Activated CD8-positive, alpha-beta memory T cell treated with anti-CD3 and anti-CD28 coated beads, Interleukin-2, amount 50 U/mL, for 4 hours (primary cell): ENCODE measurements at regions not wholly inside any gene's neighbourhood (a gene's known extent, or its start where the extent isn't known, plus 50 kb on each side); places are given as distances from the start of the nearest gene placed in this dataset.
"Not testable (repeated sequence)": the region's sequence is repeated elsewhere in the genome, so short reads cannot be mapped to it uniquely, and the experiment has no call there.

ENCODE experiments used
- DNase-seq: peaks from one replicate; pipeline ENCODE4 v3.0.0-alpha.2; 2020

DNA sequence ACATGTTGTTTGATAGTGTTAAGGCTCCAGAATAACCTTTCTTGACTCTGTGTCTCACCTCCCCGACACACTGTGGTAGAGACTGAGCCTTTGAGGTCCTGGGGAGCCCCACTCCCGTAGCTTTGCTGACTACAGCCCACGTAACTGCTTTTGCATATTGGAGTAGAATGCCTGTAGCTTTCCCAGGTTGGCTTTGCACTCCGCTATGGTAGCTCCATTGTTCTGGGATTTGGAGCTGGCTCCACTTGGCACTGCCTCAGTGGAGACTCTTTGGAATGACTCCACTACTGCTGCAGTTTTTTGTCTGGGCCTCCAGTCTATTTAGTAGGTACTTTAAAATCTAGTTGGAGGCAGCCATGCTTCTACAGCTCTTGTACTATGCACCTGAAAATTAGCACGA lies 56.2 kb upstream of the ANXA1 start:
- no peak for DNase-seq

GRCh38 chr9:73093740-73094379 lies 57.8 kb upstream of the ANXA1 start:
- DNase-seq, result no peak

DNA sequence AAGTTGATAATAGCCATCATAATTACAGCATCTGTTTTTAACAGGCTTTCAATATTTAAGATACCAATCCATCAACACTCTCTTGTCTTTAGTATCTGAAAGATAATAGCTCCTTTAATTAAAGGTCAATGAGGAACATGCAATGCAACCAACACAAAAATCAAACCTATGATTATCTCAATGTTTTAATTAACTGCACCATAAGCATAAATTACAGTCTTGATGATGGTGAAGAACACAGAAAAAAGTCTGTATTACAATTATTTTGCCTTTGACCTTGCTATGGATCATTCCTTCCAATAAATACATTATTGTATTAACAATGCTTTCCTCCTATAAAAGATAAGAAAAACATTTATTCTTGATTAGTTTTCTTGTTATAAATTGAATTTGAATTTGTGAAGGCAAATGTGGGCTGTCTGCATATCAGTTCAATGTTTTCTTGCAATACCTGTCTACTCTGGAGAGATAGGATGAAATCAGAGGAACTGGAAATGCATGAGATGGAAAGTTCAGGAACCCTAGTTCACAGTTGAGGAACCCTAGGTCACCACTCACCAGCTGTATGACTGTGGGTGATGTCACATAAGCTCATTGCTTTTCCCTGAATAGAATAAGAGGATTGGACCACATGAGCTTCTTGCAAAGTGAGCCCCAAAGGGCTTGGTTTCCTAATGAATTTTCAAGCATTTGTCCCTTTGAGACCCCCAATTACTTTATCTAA lies 58.5 kb upstream of the ANXA1 start:
- no peak for DNase-seq

DNA sequence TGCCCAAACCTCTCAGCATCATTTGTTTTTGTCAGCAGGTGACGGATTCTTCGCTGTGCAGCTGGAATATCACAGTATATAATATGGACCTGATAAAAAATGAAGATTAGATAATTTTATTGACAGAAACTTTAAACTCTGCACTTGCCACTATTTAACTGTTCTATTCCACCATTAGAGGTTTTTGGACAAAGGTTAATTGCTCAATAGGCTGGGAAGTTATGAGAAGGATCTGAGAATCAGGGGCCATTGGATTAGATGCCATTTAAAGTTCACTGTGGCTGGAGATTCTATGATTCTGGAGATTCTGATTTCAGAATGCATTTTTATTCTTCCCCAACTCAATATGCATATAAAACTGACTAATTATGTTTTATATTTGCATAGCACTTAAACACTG lies 59.8 kb upstream of the ANXA1 start:
- no peak for DNase-seq

- DNase-seq, result no peak
Measured at GRCh38 chr9:73090214-73090613, 61.5 kb upstream of the ANXA1 start.

GRCh38 chr9:73089304-73089985 lies 62.2 kb upstream of the ANXA1 start:
- no peak for DNase-seq

DNA sequence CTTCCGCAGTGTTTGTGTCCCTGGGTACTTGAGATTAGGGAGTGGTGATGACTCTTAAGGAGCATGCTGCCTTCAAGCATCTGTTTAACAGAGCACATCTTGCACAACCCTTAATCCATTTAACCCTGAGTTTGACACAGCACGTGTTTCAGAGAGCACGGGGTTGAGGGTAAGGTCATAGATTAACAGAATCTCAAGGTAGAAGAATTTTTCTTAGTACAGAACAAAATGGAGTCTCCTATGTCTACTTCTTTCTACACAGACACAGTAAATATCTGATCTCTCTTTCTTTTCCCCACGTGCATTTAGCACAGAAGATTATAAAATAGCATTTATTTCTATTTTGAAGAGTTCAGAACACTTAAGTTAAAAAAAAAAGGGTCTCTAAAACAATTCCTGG lies 63.8 kb upstream of the ANXA1 start:
- not testable (repeated sequence) for DNase-seq

DNA sequence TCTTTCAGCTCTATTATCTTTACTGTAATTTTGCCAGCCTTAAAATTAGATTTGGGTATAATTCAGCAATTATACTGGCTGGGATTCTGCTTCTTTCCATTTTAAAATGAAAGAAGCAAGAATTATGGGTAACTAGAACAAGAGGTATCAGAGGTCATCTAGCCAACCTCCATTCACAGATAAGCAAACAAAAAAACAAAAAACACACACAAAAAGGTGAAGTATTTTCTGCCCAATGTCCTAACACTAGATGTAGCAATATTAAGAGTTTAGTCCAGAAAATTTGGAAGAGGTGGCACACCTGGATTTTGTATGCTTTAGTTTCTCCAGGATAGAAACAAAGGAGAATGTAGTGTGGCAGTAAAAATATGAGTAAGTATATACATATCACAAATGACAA lies 68.1 kb upstream of the ANXA1 start:
- DNase-seq, result no peak

GRCh38 chr9:73081979-73082657 lies 69.5 kb upstream of the ANXA1 start:
- no peak for DNase-seq

- no peak for DNase-seq
Measured at GRCh38 chr9:73080110-73080694, 71.5 kb upstream of the ANXA1 start.

DNA sequence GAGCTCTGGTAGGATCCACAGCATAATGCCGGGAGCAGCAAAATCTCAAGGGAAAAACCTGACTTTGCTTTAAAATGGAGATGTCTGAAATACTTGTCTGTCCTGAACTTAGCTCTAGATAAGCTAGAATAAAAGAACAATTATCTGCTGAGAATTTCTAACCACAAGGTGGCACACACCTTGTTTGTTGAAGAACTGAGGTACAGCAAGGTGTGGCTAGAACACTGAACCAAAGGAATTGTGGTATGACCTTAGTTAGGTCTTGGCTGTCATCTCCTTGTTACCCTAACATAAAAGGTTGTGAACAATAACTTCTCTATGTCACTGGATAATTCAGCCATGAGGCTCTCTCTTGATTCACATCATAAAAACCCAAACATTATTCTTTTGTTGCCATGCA lies 72.3 kb upstream of the ANXA1 start:
- no peak for DNase-seq

DNA sequence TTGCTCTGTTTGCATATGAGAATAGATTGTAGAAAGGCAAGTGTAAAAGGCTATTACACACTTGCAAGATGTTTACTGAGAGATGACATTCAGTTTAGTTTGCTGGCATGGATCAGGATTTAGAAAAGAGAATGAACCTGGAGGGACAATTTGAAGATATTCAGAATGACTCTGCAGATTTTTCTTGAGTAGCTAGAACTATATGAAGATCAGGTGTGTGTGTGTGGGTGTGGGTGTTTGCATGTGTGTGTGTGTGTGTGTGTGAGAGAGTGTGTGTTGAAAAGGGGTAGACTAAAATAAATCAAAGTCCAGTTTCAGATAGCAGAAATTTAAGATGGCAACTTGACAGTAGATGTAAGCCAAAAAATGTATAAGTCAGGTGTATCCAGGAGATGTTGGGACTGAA lies 74.0 kb upstream of the ANXA1 start:
- DNase-seq, result no peak

- no peak for DNase-seq
Measured at GRCh38 chr9:73076970-73077369, 74.7 kb upstream of the ANXA1 start.

GRCh38 chr9:73074176-73074708 lies 77.4 kb upstream of the ANXA1 start:
- DNase-seq, result no peak

DNA sequence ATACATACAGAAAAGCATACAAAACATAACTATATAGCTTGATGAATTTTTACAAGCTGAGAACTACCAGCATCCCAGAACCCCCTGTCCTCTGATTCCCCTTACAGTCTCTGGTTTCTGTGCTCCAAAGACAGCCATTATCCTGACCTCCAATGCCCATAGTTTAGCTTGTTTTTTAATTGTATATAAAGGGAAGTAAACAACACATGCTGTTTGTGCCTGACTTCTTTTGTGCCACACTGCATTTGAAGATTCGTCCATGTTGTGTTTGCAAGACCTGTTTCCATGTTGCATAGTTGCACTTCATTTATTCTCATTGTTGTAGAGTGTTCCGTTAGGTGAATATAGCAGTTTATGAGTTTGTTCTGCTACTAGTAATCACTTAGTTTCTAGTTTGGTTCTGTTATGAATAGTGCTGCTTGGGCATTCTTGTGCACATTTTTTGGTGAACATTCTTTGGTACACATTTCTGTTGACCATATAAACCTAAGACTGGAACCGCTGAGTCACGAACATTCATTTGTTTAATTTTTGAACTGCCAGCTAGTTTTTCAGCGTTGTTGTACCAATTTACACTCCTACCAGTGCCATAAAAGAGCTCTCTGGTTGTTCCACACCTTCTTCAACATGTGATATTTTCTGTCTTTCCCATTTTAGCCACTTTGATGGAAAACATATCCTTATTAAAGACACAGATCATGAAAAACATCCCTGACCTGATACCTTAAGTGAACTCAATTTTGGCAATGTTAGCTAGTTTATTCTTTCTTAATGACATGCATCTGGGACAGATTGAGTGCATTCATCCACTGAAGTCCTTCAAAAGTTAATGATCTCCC lies 78.1 kb upstream of the ANXA1 start:
- no peak for DNase-seq

DNA sequence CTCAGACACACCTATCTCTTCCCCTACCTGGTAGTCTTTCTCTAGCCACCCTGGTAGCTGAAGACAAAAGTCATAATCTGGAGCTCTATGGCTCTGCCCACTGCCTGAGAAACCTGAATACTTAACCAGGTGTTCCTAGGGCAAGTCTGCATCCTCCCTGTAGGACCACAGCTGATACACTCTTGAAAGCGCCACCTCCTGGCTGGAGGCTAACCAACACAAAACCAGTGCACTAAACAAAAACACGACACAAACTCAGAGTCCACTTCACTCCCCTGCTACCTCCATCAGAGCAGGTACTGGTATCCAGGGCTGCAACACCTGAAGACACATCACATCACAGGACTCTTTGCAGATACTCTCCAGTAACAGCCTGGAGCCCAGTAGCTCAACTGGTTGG lies 84.6 kb upstream of the ANXA1 start:
- DNase-seq, result no peak

DNA sequence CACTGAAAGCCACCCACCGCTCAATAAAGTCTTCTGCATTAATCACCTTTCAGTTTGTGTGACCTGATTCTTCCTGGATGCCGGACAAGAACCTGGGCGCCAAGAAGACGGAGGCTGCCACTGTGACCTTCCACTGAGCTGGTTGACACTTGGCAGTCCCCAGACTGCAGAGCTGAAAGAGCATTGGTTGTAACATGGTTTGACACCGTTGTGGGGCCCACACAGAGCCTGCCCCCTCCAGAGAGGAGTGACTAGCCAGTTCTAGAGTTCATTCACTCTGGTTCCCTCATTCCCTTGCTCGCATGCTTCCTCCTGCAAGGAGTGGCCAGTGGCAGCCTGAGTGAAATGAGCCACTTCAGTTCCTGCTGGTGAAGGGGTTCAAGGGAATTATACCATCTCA lies 86.2 kb upstream of the ANXA1 start:
- no peak for DNase-seq

- no peak for DNase-seq
Measured at GRCh38 chr9:73064315-73064714, 87.3 kb upstream of the ANXA1 start.

DNA sequence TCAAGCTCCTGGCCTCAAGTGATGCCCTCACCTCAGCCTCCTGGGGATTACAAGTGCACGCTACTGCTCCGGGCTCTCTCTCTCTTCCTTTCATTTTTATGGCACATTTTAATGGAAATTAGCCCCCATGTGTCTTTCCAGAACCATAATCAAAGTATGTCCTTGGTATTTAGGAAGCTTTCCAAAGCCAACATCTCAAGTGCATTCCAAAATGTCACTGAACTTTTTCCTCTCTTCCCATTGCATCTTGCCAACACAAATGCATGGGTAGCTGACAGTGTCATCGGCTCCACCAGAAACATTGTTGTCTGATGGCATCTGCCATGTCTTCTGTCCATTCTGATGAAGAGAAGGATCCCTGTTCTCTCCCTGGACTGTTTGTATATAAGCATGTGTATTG lies 90.5 kb upstream of the ANXA1 start:
- no peak for DNase-seq

DNA sequence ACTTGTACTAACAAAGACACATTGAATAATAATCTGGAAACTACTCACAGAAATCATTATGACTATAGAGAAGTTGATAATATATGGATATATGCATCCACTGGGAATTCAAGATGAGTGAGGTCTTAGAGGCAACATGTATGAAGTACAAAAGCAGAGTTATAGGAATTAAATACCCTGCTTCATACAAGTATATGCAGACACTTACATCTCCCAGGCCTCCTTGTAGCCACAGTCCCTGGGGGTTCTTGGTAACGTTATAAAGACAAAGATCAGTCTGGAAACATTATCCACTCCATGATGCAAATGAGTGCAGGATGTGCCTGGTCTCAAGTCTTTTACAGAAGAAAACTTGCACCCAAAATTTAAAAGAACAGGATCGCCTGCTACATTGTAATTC lies 92.4 kb upstream of the ANXA1 start:
- no peak for DNase-seq

GRCh38 chr9:73056245-73056644 lies 95.4 kb upstream of the ANXA1 start:
- DNase-seq, result no peak

GRCh38 chr9:73054091-73054490 lies 97.6 kb upstream of the ANXA1 start:
- no peak for DNase-seq
